ENCODE measurements at regions not wholly inside any gene's neighbourhood (a gene's known extent, or its start where the extent isn't known, plus 50 kb on each side); places are given as distances from the start of the nearest gene placed in this dataset.

- Histone ChIP-seq H3K27ac (ENCODE audit: low read length) (no peak overlapping the region), H3K9ac (ENCODE audit: low read length in 2 of 2) (no peak overlapping the region), H3K4me3 (ENCODE audit: low read length in 2 of 2) (no peak overlapping the region), H3K27me3 (ENCODE audit: control insufficient read depth in 1 of 2, insufficient read depth in 2 of 2, low read length in 2 of 2) (no peaks in the 10 kb centered on the region), H3K36me3 (ENCODE audit: control insufficient read depth in 2 of 2, insufficient read depth in 2 of 2, low read length in 2 of 2) (no peaks in the 10 kb centered on the region), H3K4me1 (ENCODE audit: control insufficient read depth, insufficient read depth, low read length) (no peaks in the 10 kb centered on the region), H3K9me3 (ENCODE audit: control insufficient read depth in 2 of 2, low read length in 2 of 2) (no peaks in the 10 kb centered on the region)
These were observed 1249.0 kb upstream of the CDH18 start for GRCh38 chr5:21236971-21237427.

GRCh38 chr5:21236104-21236503, 1248.1 kb upstream of the CDH18 start:
- H3K9me3 ChIP-seq (ENCODE audit: control insufficient read depth in 2 of 2, low read length in 2 of 2), result no peaks in the 10 kb centered on the region
- no peaks in the 10 kb centered on the region for H3K36me3 ChIP-seq (ENCODE audit: control insufficient read depth in 2 of 2, insufficient read depth in 2 of 2, low read length in 2 of 2)
- H3K27ac ChIP-seq (ENCODE audit: low read length), result no peak overlapping the region
- no peak overlapping the region for H3K4me3 ChIP-seq (ENCODE audit: low read length in 2 of 2)
- no peaks in the 10 kb centered on the region for H3K27me3 ChIP-seq (ENCODE audit: control insufficient read depth in 1 of 2, insufficient read depth in 2 of 2, low read length in 2 of 2)
- H3K4me1 ChIP-seq (ENCODE audit: control insufficient read depth, insufficient read depth, low read length), result no peaks in the 10 kb centered on the region
- no peak overlapping the region for H3K9ac ChIP-seq (ENCODE audit: low read length in 2 of 2)

GRCh38 chr5:21225223-21226064, 1237.4 kb upstream of the CDH18 start:
- Histone ChIP-seq H3K4me1 (ENCODE audit: control insufficient read depth, insufficient read depth, low read length) (no peaks in the 10 kb centered on the region), H3K27me3 (ENCODE audit: control insufficient read depth in 1 of 2, insufficient read depth in 2 of 2, low read length in 2 of 2) (no peaks in the 10 kb centered on the region), H3K9me3 (ENCODE audit: control insufficient read depth in 2 of 2, low read length in 2 of 2) (no peaks in the 10 kb centered on the region), H3K27ac (ENCODE audit: low read length) (no peak overlapping the region), H3K4me3 (ENCODE audit: low read length in 2 of 2) (no peak overlapping the region), H3K9ac (ENCODE audit: low read length in 2 of 2) (no peak overlapping the region), H3K36me3 (ENCODE audit: control insufficient read depth in 2 of 2, insufficient read depth in 2 of 2, low read length in 2 of 2) (no peaks in the 10 kb centered on the region)

GRCh38 chr5:21221616-21222015, 1233.6 kb upstream of the CDH18 start:
- no peak overlapping the region for H3K9ac ChIP-seq (ENCODE audit: low read length in 2 of 2)
- no peaks in the 10 kb centered on the region for H3K4me1 ChIP-seq (ENCODE audit: control insufficient read depth, insufficient read depth, low read length)
- no peaks in the 10 kb centered on the region for H3K36me3 ChIP-seq (ENCODE audit: control insufficient read depth in 2 of 2, insufficient read depth in 2 of 2, low read length in 2 of 2)
- no peaks in the 10 kb centered on the region for H3K27me3 ChIP-seq (ENCODE audit: control insufficient read depth in 1 of 2, insufficient read depth in 2 of 2, low read length in 2 of 2)
- H3K4me3 ChIP-seq (ENCODE audit: low read length in 2 of 2), result no peak overlapping the region
- H3K27ac ChIP-seq (ENCODE audit: low read length), result no peak overlapping the region
- H3K9me3 ChIP-seq (ENCODE audit: control insufficient read depth in 2 of 2, low read length in 2 of 2), result no peaks in the 10 kb centered on the region

- Histone ChIP-seq H3K9me3 (ENCODE audit: control insufficient read depth in 2 of 2, low read length in 2 of 2) (no peaks in the 10 kb centered on the region), H3K4me1 (ENCODE audit: control insufficient read depth, insufficient read depth, low read length) (no peaks in the 10 kb centered on the region), H3K9ac (ENCODE audit: low read length in 2 of 2) (no peak overlapping the region), H3K27me3 (ENCODE audit: control insufficient read depth in 1 of 2, insufficient read depth in 2 of 2, low read length in 2 of 2) (no peaks in the 10 kb centered on the region), H3K27ac (ENCODE audit: low read length) (no peak overlapping the region), H3K4me3 (ENCODE audit: low read length in 2 of 2) (no peak overlapping the region), H3K36me3 (ENCODE audit: control insufficient read depth in 2 of 2, insufficient read depth in 2 of 2, low read length in 2 of 2) (no peaks in the 10 kb centered on the region)
These were observed 1232.0 kb upstream of the CDH18 start for GRCh38 chr5:21219966-21220365.

DNA sequence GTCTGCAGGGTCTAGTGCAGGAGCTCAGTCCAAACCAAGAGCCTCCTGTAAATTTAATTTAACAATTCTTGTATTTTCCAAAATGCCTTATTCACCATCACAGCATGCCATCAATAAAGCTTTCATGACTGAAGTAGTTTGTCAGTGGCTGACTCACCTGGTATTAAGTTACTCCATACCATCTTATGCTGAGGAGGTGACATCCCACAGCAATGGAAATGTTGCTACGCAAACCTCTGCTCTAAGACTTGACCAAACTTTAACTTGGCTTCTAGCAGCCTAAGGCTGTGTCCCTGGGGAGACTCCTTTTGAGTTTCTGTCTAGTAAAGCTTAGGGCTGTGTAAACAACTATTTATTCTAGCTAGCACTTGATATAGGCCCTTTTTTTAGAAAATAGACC, 1231.3 kb upstream of the CDH18 start:
- H3K27me3 ChIP-seq (ENCODE audit: control insufficient read depth in 1 of 2, insufficient read depth in 2 of 2, low read length in 2 of 2), result no peaks in the 10 kb centered on the region
- H3K27ac ChIP-seq (ENCODE audit: low read length), result no peak overlapping the region
- H3K9ac ChIP-seq (ENCODE audit: low read length in 2 of 2), result no peak overlapping the region
- H3K9me3 ChIP-seq (ENCODE audit: control insufficient read depth in 2 of 2, low read length in 2 of 2), result no peaks in the 10 kb centered on the region
- no peaks in the 10 kb centered on the region for H3K4me1 ChIP-seq (ENCODE audit: control insufficient read depth, insufficient read depth, low read length)
- H3K4me3 ChIP-seq (ENCODE audit: low read length in 2 of 2), result no peak overlapping the region
- no peaks in the 10 kb centered on the region for H3K36me3 ChIP-seq (ENCODE audit: control insufficient read depth in 2 of 2, insufficient read depth in 2 of 2, low read length in 2 of 2)

DNA sequence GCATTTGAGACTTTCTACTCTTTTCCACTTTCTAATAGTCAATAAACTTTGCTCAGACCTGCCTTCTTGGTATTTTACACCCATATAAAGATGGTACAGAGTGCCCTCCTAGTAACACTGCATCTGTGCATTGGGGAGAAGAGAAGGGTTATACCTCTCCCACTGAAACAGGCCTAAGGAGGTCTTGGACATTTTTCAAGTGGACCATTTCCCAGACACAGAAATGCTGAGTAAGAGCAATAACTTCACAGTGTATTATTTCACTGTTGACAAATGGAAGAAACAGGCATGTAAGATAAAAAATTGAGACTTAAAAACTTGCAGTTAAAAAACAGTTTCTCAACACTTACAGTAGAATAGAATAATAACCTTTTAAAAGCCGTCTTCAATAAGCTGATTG, 1224.0 kb upstream of the CDH18 start:
- Histone ChIP-seq H3K36me3 (ENCODE audit: control insufficient read depth in 2 of 2, insufficient read depth in 2 of 2, low read length in 2 of 2) (no peaks in the 10 kb centered on the region), H3K9ac (ENCODE audit: low read length in 2 of 2) (no peak overlapping the region), H3K27ac (ENCODE audit: low read length) (no peak overlapping the region), H3K9me3 (ENCODE audit: control insufficient read depth in 2 of 2, low read length in 2 of 2) (no peaks in the 10 kb centered on the region), H3K27me3 (ENCODE audit: control insufficient read depth in 1 of 2, insufficient read depth in 2 of 2, low read length in 2 of 2) (no peaks in the 10 kb centered on the region), H3K4me3 (ENCODE audit: low read length in 2 of 2) (no peak overlapping the region), H3K4me1 (ENCODE audit: control insufficient read depth, insufficient read depth, low read length) (no peaks in the 10 kb centered on the region)

DNA sequence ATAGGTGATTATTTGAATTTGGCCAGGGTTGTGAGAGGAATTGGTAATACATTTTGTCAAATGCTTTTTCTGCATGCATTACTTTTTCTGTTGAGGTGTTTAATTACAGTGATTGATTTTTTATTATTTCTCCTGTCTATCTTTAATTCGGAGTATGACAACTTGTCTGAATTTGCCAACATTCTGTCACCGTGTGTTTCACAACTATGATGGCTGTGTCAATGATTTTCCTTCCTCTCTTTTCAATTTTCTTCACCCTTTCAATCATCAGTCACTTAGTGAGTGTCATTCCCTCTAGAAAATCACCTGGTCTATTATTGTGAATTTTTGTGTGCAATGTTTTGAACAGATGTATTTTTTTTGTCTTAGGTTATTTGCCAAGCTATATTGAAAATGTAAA, 1221.4 kb upstream of the CDH18 start:
- Histone ChIP-seq H3K36me3 (ENCODE audit: control insufficient read depth in 2 of 2, insufficient read depth in 2 of 2, low read length in 2 of 2) (no peaks in the 10 kb centered on the region), H3K4me3 (ENCODE audit: low read length in 2 of 2) (no peak overlapping the region), H3K27me3 (ENCODE audit: control insufficient read depth in 1 of 2, insufficient read depth in 2 of 2, low read length in 2 of 2) (no peaks in the 10 kb centered on the region), H3K9ac (ENCODE audit: low read length in 2 of 2) (no peak overlapping the region), H3K9me3 (ENCODE audit: control insufficient read depth in 2 of 2, low read length in 2 of 2) (no peaks in the 10 kb centered on the region), H3K4me1 (ENCODE audit: control insufficient read depth, insufficient read depth, low read length) (no peaks in the 10 kb centered on the region), H3K27ac (ENCODE audit: low read length) (no peak overlapping the region)

- Histone ChIP-seq H3K9me3 (ENCODE audit: control insufficient read depth in 2 of 2, low read length in 2 of 2) (no peaks in the 10 kb centered on the region), H3K27me3 (ENCODE audit: control insufficient read depth in 1 of 2, insufficient read depth in 2 of 2, low read length in 2 of 2) (no peaks in the 10 kb centered on the region), H3K4me1 (ENCODE audit: control insufficient read depth, insufficient read depth, low read length) (no peaks in the 10 kb centered on the region), H3K27ac (ENCODE audit: low read length) (no peak overlapping the region), H3K9ac (ENCODE audit: low read length in 2 of 2) (no peak overlapping the region), H3K4me3 (ENCODE audit: low read length in 2 of 2) (no peak overlapping the region), H3K36me3 (ENCODE audit: control insufficient read depth in 2 of 2, insufficient read depth in 2 of 2, low read length in 2 of 2) (no peaks in the 10 kb centered on the region)
These were observed 1211.1 kb upstream of the CDH18 start for GRCh38 chr5:21199087-21199486.

DNA sequence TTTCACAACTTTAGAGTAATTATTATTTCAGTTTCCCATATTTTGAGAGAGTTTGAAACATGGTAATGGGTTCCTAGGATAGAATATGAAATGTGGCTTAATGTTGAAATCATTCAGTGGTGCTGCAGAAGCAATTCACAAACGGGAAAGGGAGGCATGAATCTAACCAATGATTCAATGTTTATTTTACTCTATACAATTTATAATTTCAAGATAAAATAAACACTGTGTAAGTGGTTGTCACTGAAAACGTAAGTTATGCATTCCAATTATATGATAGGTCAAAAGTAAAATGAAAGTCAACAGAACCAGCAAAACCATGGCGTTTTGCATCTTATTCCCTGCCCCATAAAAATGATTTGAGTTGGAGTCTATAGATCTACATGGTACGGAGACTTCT, 1207.1 kb upstream of the CDH18 start:
- Histone ChIP-seq H3K36me3 (ENCODE audit: control insufficient read depth in 2 of 2, insufficient read depth in 2 of 2, low read length in 2 of 2) (no peaks in the 10 kb centered on the region), H3K9me3 (ENCODE audit: control insufficient read depth in 2 of 2, low read length in 2 of 2) (no peaks in the 10 kb centered on the region), H3K4me3 (ENCODE audit: low read length in 2 of 2) (no peak overlapping the region), H3K4me1 (ENCODE audit: control insufficient read depth, insufficient read depth, low read length) (no peaks in the 10 kb centered on the region), H3K9ac (ENCODE audit: low read length in 2 of 2) (no peak overlapping the region), H3K27me3 (ENCODE audit: control insufficient read depth in 1 of 2, insufficient read depth in 2 of 2, low read length in 2 of 2) (no peaks in the 10 kb centered on the region), H3K27ac (ENCODE audit: low read length) (no peak overlapping the region)

- Histone ChIP-seq H3K27me3 (ENCODE audit: control insufficient read depth in 1 of 2, insufficient read depth in 2 of 2, low read length in 2 of 2) (no peaks in the 10 kb centered on the region), H3K9me3 (ENCODE audit: control insufficient read depth in 2 of 2, low read length in 2 of 2) (no peaks in the 10 kb centered on the region), H3K4me3 (ENCODE audit: low read length in 2 of 2) (no peak overlapping the region), H3K9ac (ENCODE audit: low read length in 2 of 2) (no peak overlapping the region), H3K27ac (ENCODE audit: low read length) (no peak overlapping the region), H3K4me1 (ENCODE audit: control insufficient read depth, insufficient read depth, low read length) (no peaks in the 10 kb centered on the region), H3K36me3 (ENCODE audit: control insufficient read depth in 2 of 2, insufficient read depth in 2 of 2, low read length in 2 of 2) (no peaks in the 10 kb centered on the region)
These were observed 1197.5 kb upstream of the CDH18 start for GRCh38 chr5:21185536-21185935.

Measured in stomach smooth muscle (tissue), 2 donors.